ENCODE measurements at regions not wholly inside any gene's neighbourhood (a gene's known extent, or its start where the extent isn't known, plus 50 kb on each side); places are given as distances from the start of the nearest gene placed in this dataset.

GRCh38 chr4:52472444-52472843 lies 186.7 kb downstream of the USP46 start (continued):
- TF ChIP-seq TCF7L2 (IDR thresholded peaks at IDR 0.05; ENCODE audit: borderline replicate concordance, extremely low read depth, insufficient read depth, insufficient read length), result no peak
- TF ChIP-seq ELF1 (IDR thresholded peaks at IDR 0.05; ENCODE audit: borderline replicate concordance, low read depth), result no peak
- no peak for TF ChIP-seq JUND (IDR thresholded peaks at IDR 0.05)

GRCh38 chr4:52477191-52477780 lies 181.8 kb downstream of the USP46 start:
- intact Hi-C loops (cut with micrococcal nuclease), result no loop called here
- H3K9me2 ChIP-seq (ENCODE audit: insufficient read depth), result no peaks in the 10 kb centered on the region
- ChIA-PET CTCF (no interaction called here), RAD21 (ENCODE audit: low non-redundant PET in 1 of 2, low total read pairs in 2 of 2, uncharacterized antibody in 2 of 2, unreplicated experiment in 2 of 2) (no interaction called here), POLR2A (no interaction called here)
- H3K36me3 ChIP-seq (ENCODE audit: control insufficient read depth in 1 of 2, insufficient read depth in 2 of 2, low read length in 2 of 2), result no peaks in the 10 kb centered on the region
- no peak overlapping the region for H3K27ac ChIP-seq (ENCODE audit: low read depth, low read length)
- H2AFZ ChIP-seq (ENCODE audit: low read depth, low read length, poor library complexity, severe bottlenecking), result no peak overlapping the region
- H3K4me3 ChIP-seq (replicated peaks in 1 of 2; ENCODE audit: low read depth in 1 of 2, low read length in 2 of 2), result no peak overlapping the region
- no TSS peak for BruUV-seq (replicated peaks)
- H3K27me3 ChIP-seq (ENCODE audit: insufficient read depth, low read length), result peaks cover 18% of the 10 kb centered on the region
- no peak overlapping the region for H3K9ac ChIP-seq (ENCODE audit: low read length)
- TF ChIP-seq ELF1 (IDR thresholded peaks at IDR 0.05; ENCODE audit: borderline replicate concordance, low read depth) (no peak), MAX (IDR thresholded peaks at IDR 0.05) (no peak), ZBTB33 (IDR thresholded peaks at IDR 0.05; ENCODE audit: extremely low read depth, insufficient replicate concordance, low read length) (no peak), SRF (IDR thresholded peaks at IDR 0.05; ENCODE audit: low read depth) (no peak), TCF7L2 (IDR thresholded peaks at IDR 0.05; ENCODE audit: borderline replicate concordance, extremely low read depth, insufficient read depth, insufficient read length) (no peak), CBX3 (IDR thresholded peaks at IDR 0.05; ENCODE audit: low read depth) (no peak), YY1 (IDR thresholded peaks at IDR 0.05; ENCODE audit: extremely low read depth, insufficient replicate concordance, low read depth, low read length) (no peak), CEBPB (IDR thresholded peaks at IDR 0.05; ENCODE audit: low read depth) (no peak), CTCF (IDR thresholded peaks at IDR 0.05 in 2 of 3, conservative IDR thresholded peaks at IDR 0.05 in 1 of 3; ENCODE audit: borderline replicate concordance in 1 of 3, insufficient read depth in 1 of 3, low read depth in 2 of 3, low read length in 2 of 3) (no peak), EZH2phosphoT487 (IDR thresholded peaks at IDR 0.05; ENCODE audit: borderline replicate concordance) (no peak), POLR2A (IDR thresholded peaks at IDR 0.05; ENCODE audit: borderline replicate concordance, extremely low read depth, insufficient read depth, insufficient read length) (no peak), SP1 (IDR thresholded peaks at IDR 0.05; ENCODE audit: low read depth) (no peak), EGR1 (IDR thresholded peaks at IDR 0.05; ENCODE audit: low read depth) (no peak), SIN3A (IDR thresholded peaks at IDR 0.05; ENCODE audit: low read depth) (no peak), ATF3 (IDR thresholded peaks at IDR 0.05) (no peak), EZH2 (IDR thresholded peaks at IDR 0.05) (no peak), ZFX (IDR thresholded peaks at IDR 0.05) (no peak), RAD21 (IDR thresholded peaks at IDR 0.05; ENCODE audit: low read depth) (no peak)
- H3K79me2 ChIP-seq (ENCODE audit: insufficient read depth, low read length), result no peaks in the 10 kb centered on the region
- ATAC-seq (no peak), DNase-seq (ENCODE audit: low read depth, low spot score) (no peak)
- no peaks in the 10 kb centered on the region for H3K4me1 ChIP-seq (ENCODE audit: control insufficient read depth in 1 of 2, insufficient read depth in 2 of 2, low read length in 2 of 2)
- H3K9me3 ChIP-seq (ENCODE audit: control insufficient read depth in 1 of 2, insufficient read depth in 1 of 2, low read depth in 1 of 2, low read length in 2 of 2), result no peaks in the 10 kb centered on the region
- H4K20me1 ChIP-seq (ENCODE audit: insufficient read depth), result no peaks in the 10 kb centered on the region
- H3K4me2 ChIP-seq (ENCODE audit: low read length), result no peak overlapping the region
